Endodermal cell (in vitro differentiated cells): ENCODE measurements at regions not wholly inside any gene's neighbourhood (a gene's known extent, or its start where the extent isn't known, plus 50 kb on each side); places are given as distances from the start of the nearest gene placed in this dataset.

Source experiments
- DNase-seq: peaks from one replicate; pipeline ENCODE4 v3.0.0-alpha.2; 2017
- H3K27ac ChIP-seq: 2 replicates; pipeline ENCODE4 v1.5.1; 2013; ENCODE audit warnings: mild to moderate bottlenecking, low read depth, low read length, moderate library complexity
- H3K27me3 ChIP-seq: 2 replicates; pipeline ENCODE4 v1.6.1; 2013; ENCODE audit warnings: mild to moderate bottlenecking, low read length, moderate library complexity; ENCODE audit not compliant: insufficient read depth, control insufficient read depth, poor library complexity, severe bottlenecking
- H3K36me3 ChIP-seq: 2 replicates; pipeline ENCODE4 v1.7.0; 2013; ENCODE audit warnings: mild to moderate bottlenecking, low read length, moderate library complexity; ENCODE audit not compliant: control insufficient read depth, insufficient read depth
- H3K4me1 ChIP-seq: one replicate; pipeline ENCODE4 v1.7.0; 2013; ENCODE audit warnings: low read length; ENCODE audit not compliant: control insufficient read depth, insufficient read depth
- H3K4me3 ChIP-seq: 2 replicates; pipeline ENCODE4 v1.5.1; 2013; ENCODE audit warnings: mild to moderate bottlenecking, low read length, moderate library complexity
- H3K9ac ChIP-seq: 2 replicates; pipeline ENCODE4 v1.6.1; 2013; ENCODE audit warnings: mild to moderate bottlenecking, low read length, moderate library complexity; ENCODE audit not compliant: poor library complexity, severe bottlenecking; ENCODE audit errors: extremely low read depth
- H3K9me3 ChIP-seq: 2 replicates; pipeline ENCODE4 v1.6.1; 2013; ENCODE audit warnings: mild to moderate bottlenecking, low read length, moderate library complexity; ENCODE audit not compliant: control insufficient read depth
- H3K27ac Mint-ChIP-seq: 2 replicates; pipeline ENCODE4 v1.8.0; 2020; ENCODE audit warnings: mixed read lengths
- H3K27me3 Mint-ChIP-seq: 2 replicates; pipeline ENCODE4 v1.8.0; 2021; ENCODE audit warnings: mild to moderate bottlenecking, mixed read lengths; ENCODE audit not compliant: insufficient read depth
- H3K36me3 Mint-ChIP-seq: 2 replicates; pipeline ENCODE4 v1.8.0; 2020; ENCODE audit warnings: low read depth, mixed read lengths
- H3K4me1 Mint-ChIP-seq: 2 replicates; pipeline ENCODE4 v1.8.0; 2020; ENCODE audit warnings: mixed read lengths
- H3K4me3 Mint-ChIP-seq: 2 replicates; pipeline ENCODE4 v1.8.0; 2020; ENCODE audit warnings: mild to moderate bottlenecking, moderate library complexity, mixed read lengths
- H3K9me3 Mint-ChIP-seq: 2 replicates; pipeline ENCODE4 v1.8.0; 2020; ENCODE audit warnings: mild to moderate bottlenecking, mixed read lengths
- WGBS, 2 experiments: methylation state at CpG; one replicate each; pipeline versions ENCODE4 v1.1.5 to v1.1.7; 2013; ENCODE audit warnings: missing lambda C conversion rate in 2 of 2, mixed read lengths in 1 of 2; ENCODE audit not compliant: insufficient coverage in 1 of 2, insufficient read length in 1 of 2; 5-methylcytosine and 5-hydroxymethylcytosine counted together
- TF ChIP-seq, protein P1 (sequence below): fragments of 200-600 bp; sonication (generic); conservative IDR thresholded peaks from 2 replicates; pipeline ENCODE4 v1.5.0; 2021; ENCODE audit warnings: antibody characterized with exemption, mild to moderate bottlenecking

- H3K4me3 Mint-ChIP-seq: no peak overlapping the region
- no peaks in the 10 kb centered on the region for H3K27me3 Mint-ChIP-seq
- Histone ChIP-seq H3K9me3 (peaks cover 17% of the 10 kb centered on the region), H3K4me1 (no peaks in the 10 kb centered on the region), H3K36me3 (no peaks in the 10 kb centered on the region), H3K4me3 (no peak overlapping the region), H3K9ac (no peak overlapping the region), H3K27me3 (no peaks in the 10 kb centered on the region), H3K27ac (no peak overlapping the region)
- no peak for DNase-seq
- H3K4me1 Mint-ChIP-seq: no peaks in the 10 kb centered on the region
- peaks cover 14% of the 10 kb centered on the region for H3K9me3 Mint-ChIP-seq
- no peak overlapping the region for H3K27ac Mint-ChIP-seq
- TF ChIP-seq, protein P1, sequence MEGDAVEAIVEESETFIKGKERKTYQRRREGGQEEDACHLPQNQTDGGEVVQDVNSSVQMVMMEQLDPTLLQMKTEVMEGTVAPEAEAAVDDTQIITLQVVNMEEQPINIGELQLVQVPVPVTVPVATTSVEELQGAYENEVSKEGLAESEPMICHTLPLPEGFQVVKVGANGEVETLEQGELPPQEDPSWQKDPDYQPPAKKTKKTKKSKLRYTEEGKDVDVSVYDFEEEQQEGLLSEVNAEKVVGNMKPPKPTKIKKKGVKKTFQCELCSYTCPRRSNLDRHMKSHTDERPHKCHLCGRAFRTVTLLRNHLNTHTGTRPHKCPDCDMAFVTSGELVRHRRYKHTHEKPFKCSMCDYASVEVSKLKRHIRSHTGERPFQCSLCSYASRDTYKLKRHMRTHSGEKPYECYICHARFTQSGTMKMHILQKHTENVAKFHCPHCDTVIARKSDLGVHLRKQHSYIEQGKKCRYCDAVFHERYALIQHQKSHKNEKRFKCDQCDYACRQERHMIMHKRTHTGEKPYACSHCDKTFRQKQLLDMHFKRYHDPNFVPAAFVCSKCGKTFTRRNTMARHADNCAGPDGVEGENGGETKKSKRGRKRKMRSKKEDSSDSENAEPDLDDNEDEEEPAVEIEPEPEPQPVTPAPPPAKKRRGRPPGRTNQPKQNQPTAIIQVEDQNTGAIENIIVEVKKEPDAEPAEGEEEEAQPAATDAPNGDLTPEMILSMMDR: no peak
- WGBS, 2 experiments: 83 to 88% methylated on average over 1 of the region's 1 CpG
- H3K36me3 Mint-ChIP-seq: no peaks in the 10 kb centered on the region
These were observed 457.6 kb downstream of the SEMA3D start for GRCh38 chr7:84729284-84729683.

DNA sequence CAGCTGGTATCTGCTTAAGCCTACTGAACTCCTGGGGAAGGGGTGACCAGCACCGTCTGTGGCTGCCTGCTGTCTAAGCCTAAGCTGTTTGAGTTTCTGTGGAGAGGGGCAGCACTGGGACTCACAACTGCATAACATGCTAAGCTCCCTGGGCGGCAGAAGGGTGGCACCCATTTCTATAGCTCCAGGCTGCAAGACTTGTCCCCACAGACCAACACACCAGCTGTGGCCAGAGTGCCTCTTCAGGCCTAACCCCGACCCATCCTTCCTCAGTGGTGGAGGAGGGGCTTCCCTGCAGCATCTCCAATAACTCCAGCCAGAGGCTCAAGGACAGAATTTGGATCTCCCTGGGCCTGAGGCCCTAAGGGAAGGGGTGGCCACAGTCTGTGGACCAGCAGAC, 464.1 kb downstream of the SEMA3D start:
- H3K9me3 Mint-ChIP-seq: peaks cover 7% of the 10 kb centered on the region
- H3K27ac Mint-ChIP-seq: no peak overlapping the region

GRCh38 chr7:84722086-84722485, 464.8 kb downstream of the SEMA3D start:
- H3K4me3 ChIP-seq: no peak overlapping the region
- Mint-ChIP-seq H3K27ac (no peak overlapping the region), H3K9me3 (peaks cover 7% of the 10 kb centered on the region), H3K36me3 (no peaks in the 10 kb centered on the region), H3K27me3 (no peaks in the 10 kb centered on the region), H3K4me3 (no peak overlapping the region), H3K4me1 (peaks cover 3% of the 10 kb centered on the region)
- H3K27ac ChIP-seq: no peak overlapping the region
- peaks cover 6% of the 10 kb centered on the region for H3K9me3 ChIP-seq
- 99 to 100% methylated on average over 1 to 3 of the region's 3 CpGs for WGBS, 2 experiments
- no peak overlapping the region for H3K9ac ChIP-seq
- DNase-seq: no peak
- H3K4me1 ChIP-seq: no peaks in the 10 kb centered on the region
- no peaks in the 10 kb centered on the region for H3K36me3 ChIP-seq
- no peaks in the 10 kb centered on the region for H3K27me3 ChIP-seq
- TF ChIP-seq, protein P1: no peak

More for the DNA sequence above, 464.1 kb downstream of the SEMA3D start:
- H3K36me3 Mint-ChIP-seq: no peaks in the 10 kb centered on the region
- no peak for DNase-seq
- no peak overlapping the region for H3K4me3 Mint-ChIP-seq
- H3K4me1 Mint-ChIP-seq: peaks cover 3% of the 10 kb centered on the region
- TF ChIP-seq, protein P1: no peak
- Histone ChIP-seq H3K4me1 (no peaks in the 10 kb centered on the region), H3K36me3 (no peaks in the 10 kb centered on the region), H3K9me3 (peaks cover 6% of the 10 kb centered on the region), H3K9ac (no peak overlapping the region), H3K27me3 (no peaks in the 10 kb centered on the region), H3K4me3 (no peak overlapping the region), H3K27ac (no peak overlapping the region)
- WGBS, 2 experiments: 86 to 91% methylated on average over 3 of the region's 3 CpGs
- no peaks in the 10 kb centered on the region for H3K27me3 Mint-ChIP-seq
